IMR-90 (cell line): ENCODE measurements at regions not wholly inside any gene's neighbourhood (a gene's known extent, or its start where the extent isn't known, plus 50 kb on each side); places are given as distances from the start of the nearest gene placed in this dataset.

Experiments used
- ATAC-seq: fragments of 200-7000 bp; cut with Tn5 transposase; 2 replicates; pipeline ENCODE4 v1.9.1; 2020; ENCODE audit warnings: low read depth, mild to moderate bottlenecking, moderate library complexity
- BruUV-seq: library from RNA; stranded (reverse); fragments of 400-500 nt; replicated peaks from 2 replicates; lab custom pipeline; 2021; lab: Mats Ljungman, UMichigan
- CTCF ChIA-PET: fragments of 300-600 bp; formaldehyde crosslinking; extraction: SDS; loops from one replicate; lab custom pipeline; 2021; ENCODE audit warnings: antibody characterized with exemption; lab: Yijun Ruan, JAX
- POLR2A ChIA-PET: fragments of 300-600 bp; sonication (Branson Sonifier 250); formaldehyde crosslinking; loops from one replicate; lab custom pipeline; 2022; ENCODE audit warnings: antibody characterized with exemption; ENCODE audit not compliant: unreplicated experiment; lab: Charles Lee
- DNase-seq: peaks from one replicate; pipeline ENCODE4 v3.0.0; 2013
- H2AFZ ChIP-seq: replicated peaks from 2 replicates; pipeline ENCODE3; 2013; ENCODE audit warnings: low read length, mild to moderate bottlenecking; ENCODE audit not compliant: poor library complexity
- H2AK5ac ChIP-seq: 2 replicates; pipeline ENCODE4 v1.6.1; 2013; ENCODE audit warnings: low read depth, low read length, inconsistent platforms
- H2AK9ac ChIP-seq: replicated peaks from 2 replicates; pipeline ENCODE3; 2013; ENCODE audit warnings: mild to moderate bottlenecking, low read depth, low read length, moderate library complexity; ENCODE audit not compliant: poor library complexity
- H2BK120ac ChIP-seq: 2 replicates; pipeline ENCODE4 v1.6.1; 2013; ENCODE audit warnings: low read depth, low read length, inconsistent platforms
- H2BK15ac ChIP-seq: 3 replicates; pipeline ENCODE4 v1.6.1; 2013; ENCODE audit warnings: low read depth, low read length, inconsistent platforms
- H2BK20ac ChIP-seq: 2 replicates; pipeline ENCODE4 v1.6.1; 2013; ENCODE audit warnings: low read depth, mild to moderate bottlenecking, inconsistent platforms, low read length, moderate library complexity
- H2BK5ac ChIP-seq: 2 replicates; pipeline ENCODE4 v1.6.1; 2013; ENCODE audit warnings: mild to moderate bottlenecking, low read depth, low read length, inconsistent platforms; ENCODE audit not compliant: poor library complexity, severe bottlenecking
- H3K14ac ChIP-seq: replicated peaks from 2 replicates; pipeline ENCODE4 v1.6.1; 2013; ENCODE audit warnings: low read depth, low read length, inconsistent platforms
- H3K18ac ChIP-seq: 2 replicates; pipeline ENCODE4 v1.6.1; 2013; ENCODE audit warnings: low read depth, low read length, control low read depth
- H3K23ac ChIP-seq: 2 replicates; pipeline ENCODE4 v1.6.1; 2013; ENCODE audit warnings: low read depth, low read length, inconsistent platforms
- H3K27ac ChIP-seq: 2 replicates; pipeline ENCODE4 v1.5.1; 2013; ENCODE audit warnings: mild to moderate bottlenecking, control low read depth, low read length; ENCODE audit not compliant: insufficient read depth
- H3K27me3 ChIP-seq: 2 replicates; pipeline ENCODE4 v1.6.1; 2013; ENCODE audit warnings: low read length; ENCODE audit not compliant: control insufficient read depth, insufficient read depth
- H3K36me3 ChIP-seq: 2 replicates; pipeline ENCODE4 v1.6.1; 2013; ENCODE audit warnings: low read length, mixed read lengths; ENCODE audit not compliant: control insufficient read depth, insufficient read depth
- H3K4ac ChIP-seq: 2 replicates; pipeline ENCODE4 v1.6.1; 2013; ENCODE audit warnings: low read depth, low read length, inconsistent platforms
- H3K4me1 ChIP-seq: 2 replicates; pipeline ENCODE4 v1.6.1; 2013; ENCODE audit warnings: low read length, mixed read lengths; ENCODE audit not compliant: control insufficient read depth, insufficient read depth
- H3K4me2 ChIP-seq: 2 replicates; pipeline ENCODE4 v1.6.1; 2013; ENCODE audit warnings: low read depth, mild to moderate bottlenecking, control low read depth, low read length, moderate library complexity
- H3K4me3 ChIP-seq: 2 replicates; pipeline ENCODE4 v1.5.1; 2013; ENCODE audit warnings: low read depth, mild to moderate bottlenecking, control low read depth, low read length, moderate library complexity; ENCODE audit not compliant: insufficient read depth
- H3K56ac ChIP-seq: 2 replicates; pipeline ENCODE4 v1.6.1; 2013; ENCODE audit warnings: low read length, inconsistent platforms; ENCODE audit not compliant: insufficient read depth; ENCODE audit errors: extremely low read depth
- H3K79me1 ChIP-seq, 2 experiments: 2 replicates each; pipeline ENCODE4 v1.6.1; 2013; ENCODE audit warnings: low read length in 2 of 2, inconsistent platforms in 1 of 2, low read depth in 1 of 2
- H3K9ac ChIP-seq: 2 replicates; pipeline ENCODE4 v1.6.1; 2013; ENCODE audit warnings: low read depth, low read length, control low read depth
- H3K9me1 ChIP-seq: 2 replicates; pipeline ENCODE4 v1.6.1; 2013; ENCODE audit warnings: low read length, inconsistent platforms; ENCODE audit not compliant: insufficient read depth
- H3K9me3 ChIP-seq: 2 replicates; pipeline ENCODE4 v1.6.1; 2013; ENCODE audit warnings: low read length; ENCODE audit not compliant: control insufficient read depth, insufficient read depth
- H4K20me1 ChIP-seq: 2 replicates; pipeline ENCODE4 v1.6.1; 2013; ENCODE audit warnings: low read length, inconsistent platforms; ENCODE audit not compliant: insufficient read depth
- H4K5ac ChIP-seq: 2 replicates; pipeline ENCODE4 v1.6.1; 2013; ENCODE audit warnings: mild to moderate bottlenecking, low read depth, low read length, control low read depth
- H4K8ac ChIP-seq, 2 experiments: 2 replicates each; pipeline ENCODE4 v1.6.1; 2013; ENCODE audit warnings: low read depth in 2 of 2, low read length in 2 of 2, control low read depth in 1 of 2, inconsistent platforms in 1 of 2
- H4K91ac ChIP-seq: 2 replicates; pipeline ENCODE4 v1.6.1; 2013; ENCODE audit warnings: low read depth, low read length, inconsistent platforms; ENCODE audit not compliant: insufficient read depth
- CEBPB ChIP-seq: IDR thresholded peaks from 2 replicates; pipeline ENCODE4 v1.6.1; 2012; ENCODE audit warnings: low read depth, low read length, improper control_type of control experiment
- FOS ChIP-seq: fragments of 150-350 bp; IDR thresholded peaks from 2 replicates; pipeline ENCODE4 v1.6.1; 2016; ENCODE audit warnings: low read depth, low read length
- MAFK ChIP-seq: IDR thresholded peaks from 2 replicates; pipeline ENCODE4 v1.6.1; 2012; ENCODE audit warnings: low read depth, low read length, improper control_type of control experiment
- POLR2A ChIP-seq: IDR thresholded peaks from 2 replicates; pipeline ENCODE4 v1.6.1; 2012; ENCODE audit warnings: mild to moderate bottlenecking, low read depth, low read length
- SMC3 ChIP-seq: fragments of 150-350 bp; IDR thresholded peaks from 2 replicates; pipeline ENCODE4 v1.6.1; 2016; ENCODE audit warnings: low read depth, mild to moderate bottlenecking, antibody characterized with exemption, low read length, moderate library complexity
- WGBS, 2 experiments: methylation state at CpG; one replicate each; pipeline versions ENCODE4 v1.1.5 to v1.1.7; 2013; ENCODE audit warnings: missing lambda C conversion rate in 2 of 2; ENCODE audit not compliant: insufficient read length in 1 of 2; ENCODE audit errors: extremely low coverage in 2 of 2; 5-methylcytosine and 5-hydroxymethylcytosine counted together
- dilution Hi-C: fragments of 300-500 bp; cut with HindIII; formaldehyde crosslinking; loops from one replicate; pipeline ENCODE4 v1.14.3; 2018; ENCODE audit warnings: low sequenced_read_pairs; ENCODE audit not compliant: unreplicated experiment
- in situ Hi-C: fragments of 300-500 bp; cut with MboI; formaldehyde crosslinking; loops from 3 replicates; pipeline ENCODE4 v1.14.3; 2019; ENCODE audit warnings: low sequenced_read_pairs, inconsistent platforms, mixed read lengths
- intact Hi-C: fragments of 100-400 bp; cut with micrococcal nuclease; formaldehyde crosslinking; loops from 2 replicates; pipeline ENCODE4 v1.10.0; 2022

DNA sequence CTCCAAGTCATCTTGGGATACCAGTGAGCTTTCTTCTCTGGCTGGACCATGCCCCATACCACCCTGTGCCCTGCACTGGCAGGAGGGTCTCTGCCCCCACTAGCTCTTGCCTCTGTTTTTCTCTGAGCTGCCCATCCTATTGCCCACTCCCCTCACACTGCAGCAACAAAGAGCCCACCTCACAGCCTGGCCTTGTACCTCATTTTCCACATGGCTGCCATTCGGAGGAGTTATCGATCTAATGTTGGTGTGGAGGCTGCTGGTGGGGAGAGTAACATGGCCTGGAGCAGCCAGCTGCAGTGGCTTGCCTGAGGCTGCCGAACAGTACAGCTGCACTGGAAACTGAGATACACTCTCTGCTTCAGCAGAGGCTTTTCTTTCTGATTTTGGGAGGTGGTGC, 65.7 kb upstream of the AGBL1 start:
- Histone ChIP-seq H3K27ac (no peak overlapping the region), H3K56ac (no peak overlapping the region), H3K4ac (no peak overlapping the region), H3K4me1 (no peaks in the 10 kb centered on the region), H4K20me1 (no peaks in the 10 kb centered on the region), H3K18ac (no peak overlapping the region), H4K8ac (no peak overlapping the region), H3K23ac (no peak overlapping the region), H2AFZ (no peak overlapping the region), H3K4me3 (no peak overlapping the region), H4K5ac (no peak overlapping the region), H3K9ac (no peak overlapping the region), H3K27me3 (no peaks in the 10 kb centered on the region), H2BK5ac (no peak overlapping the region), H2BK15ac (no peak overlapping the region), H4K91ac (no peak overlapping the region), H3K9me3 (peaks cover 16% of the 10 kb centered on the region), H2BK20ac (no peak overlapping the region), H3K4me2 (no peak overlapping the region), H2AK9ac (no peak overlapping the region), H3K36me3 (no peaks in the 10 kb centered on the region), H3K9me1 (no peaks in the 10 kb centered on the region), H3K14ac (no peak overlapping the region), H3K79me1 (no peaks in the 10 kb centered on the region), H2BK120ac (no peak overlapping the region), H2AK5ac (no peak overlapping the region)
- WGBS, 2 experiments: no CpG with 5 or more reads among the region's 3 CpGs
- POLR2A ChIA-PET: no interaction called here
- ATAC-seq: no peak
- intact Hi-C loops (no loop called here), dilution Hi-C loops (no loop called here), in situ Hi-C loops (no loop called here)
- no peak for DNase-seq
- TF ChIP-seq SMC3 (no peak), MAFK (no peak), POLR2A (no peak), CEBPB (no peak), FOS (no peak)
- no TSS peak for BruUV-seq
- CTCF ChIA-PET: no interaction called here
